GM13976 (cell line): ENCODE measurements at regions not wholly inside any gene's neighbourhood (a gene's known extent, or its start where the extent isn't known, plus 50 kb on each side); places are given as distances from the start of the nearest gene placed in this dataset.

Source experiments
- DNase-seq: peaks from one replicate; pipeline ENCODE4 v3.0.0; 2012; ENCODE audit warnings: low spot score
- in situ Hi-C: fragments of 300-500 bp; cut with MboI; formaldehyde crosslinking; loops from one replicate; pipeline ENCODE4 v1.12.0; 2022; ENCODE audit warnings: low sequenced_read_pairs, mixed read lengths, inconsistent platforms; ENCODE audit not compliant: unreplicated experiment
- TF ChIP-seq, protein P1 (sequence below): IDR thresholded peaks from 2 replicates; pipeline ENCODE4 v1.5.1; 2012; ENCODE audit warnings: borderline replicate concordance, mild to moderate bottlenecking; ENCODE audit not compliant: insufficient read depth; ENCODE audit errors: extremely low read depth, missing control alignments, control extremely low read depth

DNA sequence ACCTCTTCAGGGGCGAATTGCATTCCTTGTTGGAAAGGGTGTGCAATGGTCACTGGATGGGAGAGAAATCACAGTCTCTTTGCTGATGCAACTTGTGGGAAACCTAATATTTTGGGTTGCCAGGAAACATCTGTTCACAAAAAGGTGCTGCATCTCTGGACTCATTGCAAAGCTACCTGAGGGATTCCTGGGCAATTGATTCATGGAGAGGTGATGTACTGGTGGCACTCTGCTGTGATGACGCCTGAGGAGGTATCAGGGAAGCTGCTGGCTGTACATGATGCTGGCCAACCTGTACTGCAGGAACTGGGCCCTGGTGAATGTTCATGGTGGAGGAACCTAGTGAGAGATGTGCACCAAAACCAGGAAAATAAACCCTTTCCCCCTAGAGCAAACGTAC, 516.0 kb upstream of the SPHKAP start:
- in situ Hi-C loops, result no loop called here
- DNase-seq, result no peak
- TF ChIP-seq, protein P1, sequence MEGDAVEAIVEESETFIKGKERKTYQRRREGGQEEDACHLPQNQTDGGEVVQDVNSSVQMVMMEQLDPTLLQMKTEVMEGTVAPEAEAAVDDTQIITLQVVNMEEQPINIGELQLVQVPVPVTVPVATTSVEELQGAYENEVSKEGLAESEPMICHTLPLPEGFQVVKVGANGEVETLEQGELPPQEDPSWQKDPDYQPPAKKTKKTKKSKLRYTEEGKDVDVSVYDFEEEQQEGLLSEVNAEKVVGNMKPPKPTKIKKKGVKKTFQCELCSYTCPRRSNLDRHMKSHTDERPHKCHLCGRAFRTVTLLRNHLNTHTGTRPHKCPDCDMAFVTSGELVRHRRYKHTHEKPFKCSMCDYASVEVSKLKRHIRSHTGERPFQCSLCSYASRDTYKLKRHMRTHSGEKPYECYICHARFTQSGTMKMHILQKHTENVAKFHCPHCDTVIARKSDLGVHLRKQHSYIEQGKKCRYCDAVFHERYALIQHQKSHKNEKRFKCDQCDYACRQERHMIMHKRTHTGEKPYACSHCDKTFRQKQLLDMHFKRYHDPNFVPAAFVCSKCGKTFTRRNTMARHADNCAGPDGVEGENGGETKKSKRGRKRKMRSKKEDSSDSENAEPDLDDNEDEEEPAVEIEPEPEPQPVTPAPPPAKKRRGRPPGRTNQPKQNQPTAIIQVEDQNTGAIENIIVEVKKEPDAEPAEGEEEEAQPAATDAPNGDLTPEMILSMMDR, result no peak

DNA sequence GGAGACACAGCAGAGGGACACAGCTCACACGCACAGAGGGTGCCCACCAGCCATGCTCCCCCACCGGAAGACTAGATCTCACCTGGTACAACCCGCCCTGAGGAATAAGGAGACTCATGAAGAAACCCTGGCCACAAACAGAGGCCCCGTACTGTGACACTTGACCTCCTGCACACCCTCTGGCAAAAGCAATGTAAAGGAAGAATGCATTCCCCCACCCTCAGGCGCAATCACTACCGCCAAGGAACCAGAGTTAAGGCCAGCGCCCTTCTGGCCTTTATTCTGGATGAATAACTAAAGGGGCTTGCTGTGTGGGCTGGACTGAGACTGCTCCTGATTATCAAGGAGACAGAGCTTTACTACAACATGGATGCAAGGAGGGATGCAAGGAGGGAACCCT, 509.2 kb upstream of the SPHKAP start:
- in situ Hi-C loops, result no loop called here
- TF ChIP-seq, protein P1, result no peak
- no peak for DNase-seq

DNA sequence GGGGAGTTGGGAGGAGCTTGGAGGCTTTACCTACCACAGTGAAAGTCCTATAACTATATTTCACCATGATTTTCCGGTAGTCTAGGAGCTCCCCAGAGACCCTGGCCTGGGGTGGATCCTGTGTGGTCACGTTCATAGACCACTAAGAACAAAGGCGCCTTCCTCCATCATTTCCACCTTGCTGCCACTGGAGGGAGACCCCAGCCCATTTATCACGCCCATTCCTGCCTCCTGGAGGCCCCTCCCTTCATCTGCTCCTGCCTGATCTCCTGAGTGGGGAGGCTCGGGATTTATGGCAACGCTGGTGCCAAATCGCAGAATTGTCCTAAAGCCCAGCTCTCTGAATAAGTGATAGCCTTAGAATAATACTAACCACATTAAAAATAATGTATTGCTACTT, 507.6 kb upstream of the SPHKAP start:
- TF ChIP-seq, protein P1, result no peak
- DNase-seq, result no peak
- in situ Hi-C loops, result no loop called here

- in situ Hi-C loops, result no loop called here
- TF ChIP-seq, protein P1, result no peak
- no peak for DNase-seq
Measured at GRCh38 chr2:228688007-228688645, 506.6 kb upstream of the SPHKAP start.

DNA sequence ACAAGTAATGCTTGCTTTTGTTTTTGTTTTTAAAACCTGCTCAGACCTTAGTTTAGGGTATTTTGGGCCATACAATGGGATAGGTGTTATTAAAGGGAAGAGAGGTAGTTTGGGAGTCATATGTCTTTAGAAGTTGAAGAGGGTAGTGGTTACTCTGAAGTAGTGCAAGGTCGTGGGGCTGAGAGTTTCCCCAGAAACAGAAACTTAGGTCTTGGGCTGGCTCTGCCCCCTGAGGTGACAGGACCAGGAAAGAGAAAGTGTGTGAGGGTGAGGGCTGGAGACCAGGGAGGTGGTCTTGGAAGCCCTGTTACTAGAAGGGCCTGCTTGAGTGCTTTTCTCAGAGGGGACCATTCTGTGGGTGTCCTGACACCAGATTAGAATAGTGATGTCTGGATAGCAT, 500.5 kb upstream of the SPHKAP start:
- no peak for DNase-seq
- TF ChIP-seq, protein P1, result no peak
- in situ Hi-C loops, result no loop called here

- DNase-seq, result no peak
- in situ Hi-C loops, result no loop called here
- TF ChIP-seq, protein P1, result no peak
Measured at GRCh38 chr2:228681426-228681825, 499.9 kb upstream of the SPHKAP start.
